ENCODE measurements at regions not wholly inside any gene's neighbourhood (a gene's known extent, or its start where the extent isn't known, plus 50 kb on each side); places are given as distances from the start of the nearest gene placed in this dataset.
"Not testable (repeated sequence)": the region's sequence is repeated elsewhere in the genome, so short reads cannot be mapped to it uniquely, and the experiment has no call there.

DNA sequence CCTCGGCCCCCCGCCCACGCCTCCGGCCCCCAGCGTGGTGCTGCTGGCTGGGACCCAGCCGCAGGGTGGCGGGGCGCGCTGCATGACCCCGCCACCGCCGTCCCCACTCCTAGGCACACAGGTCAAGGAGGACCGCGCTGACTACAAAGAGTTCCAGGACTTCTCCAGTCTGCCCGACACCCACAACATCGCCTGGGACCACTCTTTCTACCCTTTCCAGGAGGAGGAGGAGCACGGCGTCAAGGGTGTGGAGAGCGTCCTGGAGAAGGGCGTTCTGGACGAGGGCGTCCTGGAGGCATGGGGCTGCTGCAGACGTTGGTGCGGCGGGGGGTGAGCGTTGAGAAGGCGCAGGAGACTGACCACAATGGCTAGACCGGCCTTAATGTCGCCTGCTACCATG, 101.7 kb upstream of the OR4C13 start:
- ATAC-seq, result not testable (repeated sequence)

DNA sequence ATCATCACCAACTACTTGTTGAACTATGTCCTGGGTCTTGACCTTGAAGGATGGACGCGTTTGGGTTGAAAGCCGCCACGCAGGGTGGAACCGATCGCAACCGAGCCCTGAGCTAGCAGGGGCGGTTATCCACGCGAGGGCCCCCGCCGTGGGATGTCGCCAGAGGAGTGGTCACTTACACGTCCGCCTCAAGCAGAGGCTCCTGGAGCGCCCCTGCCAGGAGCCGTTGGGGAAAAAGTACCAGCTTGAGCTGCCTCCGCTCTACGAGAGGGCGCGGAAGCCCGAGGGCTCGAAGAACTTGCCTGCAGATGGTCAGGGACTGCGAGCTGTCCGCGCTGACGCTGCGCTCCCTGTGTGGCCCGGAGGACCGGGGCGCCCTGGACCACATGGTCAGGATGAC, 100.7 kb upstream of the OR4C13 start:
- no peak for TF ChIP-seq ZFP30 (CRISPR knock-in tag; IDR thresholded peaks at IDR 0.05)
- no peak for TF ChIP-seq TCF4 (CRISPR knock-in tag; IDR thresholded peaks at IDR 0.05; ENCODE audit: borderline replicate concordance)
- TF ChIP-seq ISL1 (CRISPR knock-in tag; IDR thresholded peaks at IDR 0.05), result no peak
- no peak for TF ChIP-seq ZFP3 (CRISPR knock-in tag; IDR thresholded peaks at IDR 0.05)
- no peak for TF ChIP-seq CSDC2 (CRISPR knock-in tag; IDR thresholded peaks at IDR 0.05)
- TF ChIP-seq, protein P1, sequence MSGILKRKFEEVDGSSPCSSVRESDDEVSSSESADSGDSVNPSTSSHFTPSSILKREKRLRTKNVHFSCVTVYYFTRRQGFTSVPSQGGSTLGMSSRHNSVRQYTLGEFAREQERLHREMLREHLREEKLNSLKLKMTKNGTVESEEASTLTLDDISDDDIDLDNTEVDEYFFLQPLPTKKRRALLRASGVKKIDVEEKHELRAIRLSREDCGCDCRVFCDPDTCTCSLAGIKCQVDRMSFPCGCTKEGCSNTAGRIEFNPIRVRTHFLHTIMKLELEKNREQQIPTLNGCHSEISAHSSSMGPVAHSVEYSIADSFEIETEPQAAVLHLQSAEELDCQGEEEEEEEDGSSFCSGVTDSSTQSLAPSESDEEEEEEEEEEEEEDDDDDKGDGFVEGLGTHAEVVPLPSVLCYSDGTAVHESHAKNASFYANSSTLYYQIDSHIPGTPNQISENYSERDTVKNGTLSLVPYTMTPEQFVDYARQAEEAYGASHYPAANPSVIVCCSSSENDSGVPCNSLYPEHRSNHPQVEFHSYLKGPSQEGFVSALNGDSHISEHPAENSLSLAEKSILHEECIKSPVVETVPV (CRISPR knock-in tag; IDR thresholded peaks at IDR 0.05), result no peak
- TF ChIP-seq BACH2 (CRISPR knock-in tag; IDR thresholded peaks at IDR 0.05; ENCODE audit: borderline replicate concordance), result no peak
- TF ChIP-seq, protein P2, sequence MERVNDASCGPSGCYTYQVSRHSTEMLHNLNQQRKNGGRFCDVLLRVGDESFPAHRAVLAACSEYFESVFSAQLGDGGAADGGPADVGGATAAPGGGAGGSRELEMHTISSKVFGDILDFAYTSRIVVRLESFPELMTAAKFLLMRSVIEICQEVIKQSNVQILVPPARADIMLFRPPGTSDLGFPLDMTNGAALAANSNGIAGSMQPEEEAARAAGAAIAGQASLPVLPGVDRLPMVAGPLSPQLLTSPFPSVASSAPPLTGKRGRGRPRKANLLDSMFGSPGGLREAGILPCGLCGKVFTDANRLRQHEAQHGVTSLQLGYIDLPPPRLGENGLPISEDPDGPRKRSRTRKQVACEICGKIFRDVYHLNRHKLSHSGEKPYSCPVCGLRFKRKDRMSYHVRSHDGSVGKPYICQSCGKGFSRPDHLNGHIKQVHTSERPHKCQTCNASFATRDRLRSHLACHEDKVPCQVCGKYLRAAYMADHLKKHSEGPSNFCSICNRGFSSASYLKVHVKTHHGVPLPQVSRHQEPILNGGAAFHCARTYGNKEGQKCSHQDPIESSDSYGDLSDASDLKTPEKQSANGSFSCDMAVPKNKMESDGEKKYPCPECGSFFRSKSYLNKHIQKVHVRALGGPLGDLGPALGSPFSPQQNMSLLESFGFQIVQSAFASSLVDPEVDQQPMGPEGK (CRISPR knock-in tag; IDR thresholded peaks at IDR 0.05; ENCODE audit: borderline replicate concordance), result no peak
- no peak for TF ChIP-seq ZNF565 (CRISPR knock-in tag; conservative IDR thresholded peaks at IDR 0.05; ENCODE audit: low read depth)
- TF ChIP-seq, protein P3, sequence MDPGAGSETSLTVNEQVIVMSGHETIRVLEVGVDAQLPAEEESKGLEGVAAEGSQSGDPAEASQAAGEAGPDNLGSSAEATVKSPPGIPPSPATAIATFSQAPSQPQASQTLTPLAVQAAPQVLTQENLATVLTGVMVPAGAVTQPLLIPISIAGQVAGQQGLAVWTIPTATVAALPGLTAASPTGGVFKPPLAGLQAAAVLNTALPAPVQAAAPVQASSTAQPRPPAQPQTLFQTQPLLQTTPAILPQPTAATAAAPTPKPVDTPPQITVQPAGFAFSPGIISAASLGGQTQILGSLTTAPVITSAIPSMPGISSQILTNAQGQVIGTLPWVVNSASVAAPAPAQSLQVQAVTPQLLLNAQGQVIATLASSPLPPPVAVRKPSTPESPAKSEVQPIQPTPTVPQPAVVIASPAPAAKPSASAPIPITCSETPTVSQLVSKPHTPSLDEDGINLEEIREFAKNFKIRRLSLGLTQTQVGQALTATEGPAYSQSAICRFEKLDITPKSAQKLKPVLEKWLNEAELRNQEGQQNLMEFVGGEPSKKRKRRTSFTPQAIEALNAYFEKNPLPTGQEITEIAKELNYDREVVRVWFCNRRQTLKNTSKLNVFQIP (CRISPR knock-in tag; IDR thresholded peaks at IDR 0.05; ENCODE audit: borderline replicate concordance, low read depth), result no peak
- TF ChIP-seq OSR1 (CRISPR knock-in tag; IDR thresholded peaks at IDR 0.05), result no peak
- TF ChIP-seq TOX (CRISPR knock-in tag; IDR thresholded peaks at IDR 0.05; ENCODE audit: borderline replicate concordance), result no peak
- no peak for ATAC-seq

DNA sequence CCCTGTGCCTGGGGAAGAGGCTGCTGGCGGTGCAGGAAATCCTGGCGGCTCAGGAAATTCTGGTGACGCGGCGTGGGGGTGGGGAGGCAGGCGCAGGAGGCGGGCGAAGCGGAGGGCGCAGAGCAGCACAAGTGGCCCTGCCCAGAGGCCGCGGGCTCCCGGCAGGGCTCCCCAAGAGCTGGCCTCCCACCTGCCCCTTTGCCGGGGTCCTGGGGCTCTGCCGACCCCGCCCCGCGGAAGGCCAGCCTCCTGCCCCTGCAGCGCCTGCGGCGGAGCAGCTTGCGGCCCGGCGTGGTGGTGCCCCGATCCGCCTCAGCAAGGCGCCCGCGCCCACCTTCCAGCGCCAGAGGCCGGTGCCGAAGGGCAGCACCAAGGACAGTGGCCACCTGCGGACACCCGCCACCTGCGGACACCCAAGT, 100.2 kb upstream of the OR4C13 start:
- no peak for ATAC-seq
- TF ChIP-seq GLIS3 (CRISPR knock-in tag; IDR thresholded peaks at IDR 0.05) (no peak), ARNTL (CRISPR knock-in tag; IDR thresholded peaks at IDR 0.05; ENCODE audit: borderline replicate concordance, low read depth) (no peak), ZNF8 (CRISPR knock-in tag; IDR thresholded peaks at IDR 0.05) (no peak), ZFP30 (CRISPR knock-in tag; IDR thresholded peaks at IDR 0.05) (no peak), ZNF565 (CRISPR knock-in tag; conservative IDR thresholded peaks at IDR 0.05; ENCODE audit: low read depth) (no peak), CSDC2 (CRISPR knock-in tag; IDR thresholded peaks at IDR 0.05) (no peak), ESRRG (CRISPR knock-in tag; IDR thresholded peaks at IDR 0.05) (no peak), TCF4 (CRISPR knock-in tag; IDR thresholded peaks at IDR 0.05; ENCODE audit: borderline replicate concordance) (no peak), OSR1 (CRISPR knock-in tag; IDR thresholded peaks at IDR 0.05) (no peak), BACH2 (CRISPR knock-in tag; IDR thresholded peaks at IDR 0.05; ENCODE audit: borderline replicate concordance) (no peak), SNAI2 (CRISPR knock-in tag; IDR thresholded peaks at IDR 0.05) (no peak), ZC3H10 (CRISPR knock-in tag; IDR thresholded peaks at IDR 0.05) (no peak), CREB5 (CRISPR knock-in tag; IDR thresholded peaks at IDR 0.05; ENCODE audit: low read depth) (no peak)
- TF ChIP-seq, protein P2 (CRISPR knock-in tag; IDR thresholded peaks at IDR 0.05; ENCODE audit: borderline replicate concordance), result no peak
- TF ChIP-seq, protein P3 (CRISPR knock-in tag; IDR thresholded peaks at IDR 0.05; ENCODE audit: borderline replicate concordance, low read depth), result no peak
- TF ChIP-seq, protein P1 (CRISPR knock-in tag; IDR thresholded peaks at IDR 0.05), result no peak

DNA sequence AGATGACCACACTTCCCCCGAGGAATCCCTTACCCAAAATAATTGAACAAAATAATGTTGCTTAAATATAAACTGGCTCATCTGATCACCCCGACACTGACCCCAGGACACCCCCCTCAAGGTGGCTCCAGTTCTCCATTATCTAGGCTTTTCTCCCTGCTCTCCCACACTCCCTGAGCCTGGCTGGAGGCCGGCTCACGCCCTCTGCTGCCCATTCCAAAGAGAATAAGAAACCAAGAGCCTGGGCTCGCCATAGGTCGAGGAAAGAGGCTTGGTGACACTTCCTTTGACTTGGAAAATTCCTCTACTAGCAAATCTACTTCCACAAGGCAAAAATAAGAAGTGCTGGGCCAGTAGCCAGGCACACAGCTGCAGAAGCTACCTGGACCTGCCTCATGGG, 63.3 kb upstream of the OR4C13 start:
- not testable (repeated sequence) for ATAC-seq

DNA sequence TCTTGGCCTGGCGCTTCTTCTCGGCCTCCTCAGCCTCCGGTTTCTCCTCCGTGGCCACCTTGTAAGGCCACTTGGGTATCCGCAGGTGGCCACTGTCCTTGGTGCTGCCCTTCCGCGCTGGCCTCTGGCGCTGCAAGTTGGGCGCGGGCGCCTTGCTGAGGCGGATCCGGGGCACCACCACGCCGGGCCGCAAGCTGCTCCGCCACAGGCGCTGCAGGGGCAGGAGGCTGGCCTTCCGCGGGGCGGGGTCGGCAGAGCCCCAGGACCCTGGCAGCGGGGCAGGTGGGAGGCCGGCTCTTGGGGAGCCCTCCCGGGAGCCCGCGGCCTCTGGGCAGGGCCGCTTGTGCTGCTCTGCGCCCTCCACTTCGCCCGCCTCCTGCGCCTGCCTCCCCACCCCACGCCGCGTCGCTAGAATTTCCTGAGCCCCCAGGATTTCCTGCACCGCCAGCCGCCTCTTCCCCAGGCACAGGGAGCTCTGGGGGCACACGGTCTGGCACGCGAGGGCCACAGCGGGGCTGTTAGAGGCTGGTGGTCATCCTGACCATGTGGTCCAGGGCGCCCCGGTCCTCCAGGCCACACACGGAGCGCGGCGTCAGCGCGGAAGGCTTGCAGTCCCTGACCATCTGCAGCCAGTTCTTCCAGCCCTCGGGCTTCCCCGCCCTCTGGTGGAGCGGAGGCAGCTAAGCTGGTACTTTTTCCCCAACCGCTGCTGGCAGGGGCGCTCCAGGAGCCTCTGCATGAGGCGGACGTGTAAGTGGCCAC, 60.1 kb upstream of the OR4C13 start:
- not testable (repeated sequence) for ATAC-seq

DNA sequence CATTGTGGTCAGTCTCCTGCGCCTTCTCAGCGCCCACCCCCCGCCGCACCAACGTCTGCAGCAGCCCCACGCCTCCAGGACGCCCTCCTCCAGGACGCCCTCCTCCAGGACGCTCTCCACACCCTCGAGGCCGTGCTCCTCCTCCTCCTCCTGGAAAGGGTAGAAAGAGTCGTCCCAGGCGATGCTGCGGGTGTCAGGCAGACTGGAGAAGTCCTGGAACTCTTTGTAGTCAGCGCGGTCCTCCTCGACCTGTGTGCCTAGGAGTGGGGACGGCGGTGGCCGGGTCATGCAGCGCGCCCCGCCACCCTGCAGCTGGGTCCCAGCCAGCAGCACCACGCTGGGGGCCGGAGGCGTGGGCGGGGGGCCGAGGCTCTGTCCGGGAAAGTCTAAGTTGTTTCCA, 58.7 kb upstream of the OR4C13 start:
- not testable (repeated sequence) for ATAC-seq
